HepG2 (cell line): ENCODE measurements at regions not wholly inside any gene's neighbourhood (a gene's known extent, or its start where the extent isn't known, plus 50 kb on each side); places are given as distances from the start of the nearest gene placed in this dataset.
A peak's percentile ranks its signal among the peaks of the same experiment; 100 is the strongest.

Experiments
- ATAC-seq: fragments of 200-7000 bp; cut with Tn5 transposase; 3 replicates; pipeline ENCODE4 v1.9.1; 2020; ENCODE audit warnings: mild to moderate bottlenecking, moderate library complexity
- BruUV-seq: library from RNA; stranded (reverse); fragments of 400-500 nt; replicated peaks from 2 replicates; lab custom pipeline; 2021; lab: Mats Ljungman, UMichigan
- CTCF ChIA-PET: fragments of 300-600 bp; formaldehyde crosslinking; extraction: SDS; loops from one replicate; lab custom pipeline; 2021; ENCODE audit warnings: low total read pairs, inconsistent platforms, low intra/inter-chr PET ratio; lab: Yijun Ruan, JAX
- POLR2A ChIA-PET: fragments of 350-600 bp; sonication (Branson Sonifier 250); formaldehyde crosslinking; loops from one replicate; lab custom pipeline; 2020; ENCODE audit warnings: antibody characterized with exemption, inconsistent platforms; lab: Yijun Ruan, JAX
- DNase-seq: peaks from one replicate; pipeline ENCODE4 v3.0.0-alpha.2; 2015; ENCODE audit warnings: low spot score
- FAIRE-seq: peaks from 3 replicates; lab custom pipeline; 2011; peaks lifted over from hg19 to GRCh38; lab: Jason Lieb, UNC
- H2AFZ ChIP-seq: one replicate; pipeline ENCODE4 v1.6.1; 2011; ENCODE audit warnings: low read length, inconsistent platforms
- H3K27ac ChIP-seq: fragments of 300-600 bp; 3 replicates; pipeline ENCODE4 v1.8.0; 2011; ENCODE audit warnings: mixed run types, mild to moderate bottlenecking, mixed read lengths, low read length, inconsistent platforms; ENCODE audit not compliant: insufficient read depth; ENCODE audit errors: extremely low read length
- H3K27me3 ChIP-seq, 2 experiments: fragments of 200-600 bp in 1 of 2; 2 replicates in 1 of 2; 3 replicates in 1 of 2; pipeline versions ENCODE4 v1.6.0 to v1.8.0; 2011; ENCODE audit warnings: low read length in 2 of 2, mild to moderate bottlenecking in 2 of 2, moderate library complexity in 2 of 2, inconsistent platforms in 1 of 2; ENCODE audit not compliant: insufficient read depth in 2 of 2, control insufficient read depth in 1 of 2
- H3K36me3 ChIP-seq, 2 experiments: fragments of 200-600 bp in 1 of 2; replicated peaks in 1 of 2; 2 replicates in 1 of 2; 3 replicates in 1 of 2; pipeline versions ENCODE4 v1.5.1 to v1.8.0; 2011; ENCODE audit warnings: low read length in 2 of 2, inconsistent platforms in 1 of 2; ENCODE audit not compliant: insufficient read depth in 2 of 2, control insufficient read depth in 1 of 2
- H3K4me1 ChIP-seq: 2 replicates; pipeline ENCODE4 v1.5.1; 2012; ENCODE audit warnings: low read length, inconsistent platforms; ENCODE audit not compliant: insufficient read depth
- H3K4me2 ChIP-seq: 2 replicates; pipeline ENCODE4 v1.6.0; 2011; ENCODE audit warnings: low read depth, low read length, inconsistent platforms
- H3K4me3 ChIP-seq, 3 experiments: fragments of 200-600 bp in 1 of 3; sonication (generic), shearing (Covaris generic) in 1 of 3; replicated peaks in 1 of 3; 2 replicates each; pipeline ENCODE4 v1.5.1; 2011 to 2016; ENCODE audit warnings: low read length in 3 of 3, inconsistent platforms in 2 of 3, low read depth in 2 of 3, mild to moderate bottlenecking in 2 of 3, control low read depth in 1 of 3, mixed read lengths in 1 of 3; ENCODE audit not compliant: insufficient read depth in 1 of 3
- H3K79me2 ChIP-seq: one replicate; pipeline ENCODE4 v1.6.1; 2011; ENCODE audit warnings: low read length, inconsistent platforms; ENCODE audit not compliant: insufficient read depth
- H3K9ac ChIP-seq: 2 replicates; pipeline ENCODE4 v1.6.0; 2011; ENCODE audit warnings: mild to moderate bottlenecking, low read depth, low read length, inconsistent platforms; ENCODE audit not compliant: insufficient read depth
- H3K9me3 ChIP-seq: 2 replicates; pipeline ENCODE4 v1.5.1; 2012; ENCODE audit warnings: mild to moderate bottlenecking, low read length
- H4K20me1 ChIP-seq: 2 replicates; pipeline ENCODE4 v1.6.0; 2011; ENCODE audit warnings: inconsistent platforms, mild to moderate bottlenecking, low read length, moderate library complexity; ENCODE audit not compliant: insufficient read depth
- EZH2 ChIP-seq: conservative IDR thresholded peaks from 2 replicates; pipeline ENCODE4 v1.6.1; 2012; ENCODE audit warnings: mild to moderate bottlenecking, low read depth, low read length, moderate library complexity
- NFKB2 ChIP-seq: sonication (generic); formaldehyde crosslinking; IDR thresholded peaks from 2 replicates; pipeline ENCODE4 v1.4.0; 2020; ENCODE audit warnings: missing genetic modification reagents, borderline replicate concordance
- SP140L ChIP-seq: sonication (generic); formaldehyde crosslinking; IDR thresholded peaks from 2 replicates; pipeline ENCODE4 v1.4.0; 2020; ENCODE audit warnings: missing genetic modification reagents, borderline replicate concordance
- SPEN ChIP-seq: sonication (generic); formaldehyde crosslinking; IDR thresholded peaks from 2 replicates; pipeline ENCODE4 v1.5.1; 2020; ENCODE audit warnings: low read depth, mild to moderate bottlenecking, missing genetic modification reagents
- XBP1 ChIP-seq: sonication (generic); formaldehyde crosslinking; IDR thresholded peaks from 2 replicates; pipeline ENCODE4 v1.5.0; 2020; ENCODE audit warnings: missing genetic modification reagents
- ZFX ChIP-seq: sonication (generic); formaldehyde crosslinking; IDR thresholded peaks from 2 replicates; pipeline ENCODE4 v1.4.0; 2020; ENCODE audit warnings: mild to moderate bottlenecking, low read depth, missing genetic modification reagents, moderate library complexity
- ZNF264 ChIP-seq: sonication (generic); formaldehyde crosslinking; IDR thresholded peaks from 2 replicates; pipeline ENCODE4 v1.4.0; 2020; ENCODE audit warnings: missing genetic modification reagents
- ZNF570 ChIP-seq: sonication (generic); formaldehyde crosslinking; IDR thresholded peaks from 2 replicates; pipeline ENCODE4 v1.4.0; 2020; ENCODE audit warnings: mild to moderate bottlenecking, missing genetic modification reagents, borderline replicate concordance
- WGBS: methylation state at CpG from one replicate; pipeline ENCODE4 v1.1.6; 2017; ENCODE audit warnings: low lambda C conversion rate; 5-methylcytosine and 5-hydroxymethylcytosine counted together
- in situ Hi-C: cut with HindIII; loops from 2 replicates; pipeline ENCODE4 v1.10.0; 2017; ENCODE audit warnings: low pct_unique_long_range_greater_than_20kb; ENCODE audit not compliant: extremely low pct_ligation_motif_present
- intact Hi-C: fragments of 100-400 bp; cut with micrococcal nuclease; formaldehyde crosslinking; loops from one replicate; pipeline ENCODE4 v1.10.0; 2022; ENCODE audit not compliant: unreplicated experiment
- TF ChIP-seq, protein P1 (sequence below): sonication (generic); formaldehyde crosslinking; conservative IDR thresholded peaks from 2 replicates; pipeline ENCODE4 v1.5.0; 2020; ENCODE audit warnings: missing genetic modification reagents
- TF ChIP-seq, protein P2 (sequence below): sonication (generic); formaldehyde crosslinking; IDR thresholded peaks from 2 replicates; pipeline ENCODE4 v1.5.0; 2020; ENCODE audit warnings: missing genetic modification reagents, mild to moderate bottlenecking, borderline replicate concordance
- TF ChIP-seq, protein P3 (sequence below): sonication (generic); formaldehyde crosslinking; IDR thresholded peaks from 2 replicates; pipeline ENCODE4 v1.4.0; 2020; ENCODE audit warnings: mild to moderate bottlenecking, missing genetic modification reagents
- TF ChIP-seq, protein P4 (sequence below), 2 experiments: sonication (generic) in 1 of 2; formaldehyde crosslinking in 1 of 2; IDR thresholded peaks; 2 replicates each; pipeline versions ENCODE4 v1.5.1 to v1.6.1; 2011 to 2020; ENCODE audit warnings: borderline replicate concordance in 1 of 2, low read depth in 1 of 2, low read length in 1 of 2, mild to moderate bottlenecking in 1 of 2, missing genetic modification reagents in 1 of 2, moderate library complexity in 1 of 2
- TF ChIP-seq, protein P5 (sequence below): sonication (generic); formaldehyde crosslinking; IDR thresholded peaks from 2 replicates; pipeline ENCODE4 v1.4.0; 2020; ENCODE audit warnings: missing genetic modification reagents

DNA sequence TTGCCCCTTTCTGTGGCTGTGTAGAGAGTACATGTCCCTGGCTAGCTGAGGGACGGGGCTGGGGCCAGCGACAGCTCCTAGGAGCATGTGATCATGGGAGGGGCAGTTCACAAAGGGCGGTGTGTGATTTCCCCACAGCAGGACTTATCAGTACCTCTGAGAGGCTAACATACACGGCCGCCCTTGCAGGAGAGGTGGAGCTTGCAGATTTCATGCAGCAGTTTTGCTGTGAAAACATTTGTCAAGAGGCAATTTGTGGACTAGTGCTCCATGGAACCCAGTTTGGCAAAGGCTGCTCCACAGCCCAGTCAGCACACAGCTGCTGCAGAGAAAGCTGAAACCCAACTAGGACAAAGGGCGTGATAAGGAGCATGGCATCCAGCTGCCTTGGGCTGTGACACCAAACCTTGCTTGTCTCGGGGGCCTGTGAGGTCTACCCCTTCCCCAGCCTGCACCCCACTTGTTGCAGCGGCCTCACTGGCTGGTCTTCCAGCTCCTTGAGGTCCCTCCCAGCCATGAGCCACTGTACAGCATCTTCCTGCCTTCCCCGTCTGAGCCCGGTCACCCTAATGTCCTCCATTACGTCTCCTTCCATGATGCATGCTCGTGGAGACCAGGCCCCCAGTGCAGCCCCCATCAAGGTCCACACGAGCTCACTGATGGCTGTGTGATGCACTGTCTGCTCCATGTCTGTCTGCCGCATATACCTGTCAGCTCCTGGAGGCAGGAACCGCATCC, 121.4 kb upstream of the HDAC4 start:
- no peak overlapping the region for H3K4me2 ChIP-seq
- intact Hi-C loops (no loop called here), in situ Hi-C loops (no loop called here)
- ChIA-PET CTCF (no interaction called here), POLR2A (no interaction called here)
- BruUV-seq, result no TSS peak
- no peak overlapping the region for H2AFZ ChIP-seq
- H3K27me3 ChIP-seq, result peaks cover 7 to 48% of the 10 kb centered on the region in 2 experiments; a peak in 4 of 5 replicates
- H3K9ac ChIP-seq, result no peak overlapping the region
- H3K4me3 ChIP-seq, result no peak overlapping the region
- FAIRE-seq (peak; percentile 46), ATAC-seq (peak; percentile 80), DNase-seq (peak; percentile 37)
- no peaks in the 10 kb centered on the region for H3K79me2 ChIP-seq
- H3K36me3 ChIP-seq, result no peaks in the 10 kb centered on the region
- peaks cover 3% of the 10 kb centered on the region; the same call in 1 of the 2 replicates for H4K20me1 ChIP-seq
- H3K27ac ChIP-seq, result no peak overlapping the region
- peaks cover 4% of the 10 kb centered on the region; the same call in 1 of the 2 replicates for H3K9me3 ChIP-seq
- peaks cover 7% of the 10 kb centered on the region; the same call in 1 of the 2 replicates for H3K4me1 ChIP-seq
- 36% methylated on average over 13 of the region's 15 CpGs for WGBS
- TF ChIP-seq, protein P1, sequence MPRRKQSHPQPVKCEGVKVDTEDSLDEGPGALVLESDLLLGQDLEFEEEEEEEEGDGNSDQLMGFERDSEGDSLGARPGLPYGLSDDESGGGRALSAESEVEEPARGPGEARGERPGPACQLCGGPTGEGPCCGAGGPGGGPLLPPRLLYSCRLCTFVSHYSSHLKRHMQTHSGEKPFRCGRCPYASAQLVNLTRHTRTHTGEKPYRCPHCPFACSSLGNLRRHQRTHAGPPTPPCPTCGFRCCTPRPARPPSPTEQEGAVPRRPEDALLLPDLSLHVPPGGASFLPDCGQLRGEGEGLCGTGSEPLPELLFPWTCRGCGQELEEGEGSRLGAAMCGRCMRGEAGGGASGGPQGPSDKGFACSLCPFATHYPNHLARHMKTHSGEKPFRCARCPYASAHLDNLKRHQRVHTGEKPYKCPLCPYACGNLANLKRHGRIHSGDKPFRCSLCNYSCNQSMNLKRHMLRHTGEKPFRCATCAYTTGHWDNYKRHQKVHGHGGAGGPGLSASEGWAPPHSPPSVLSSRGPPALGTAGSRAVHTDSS, result no peak
- TF ChIP-seq, protein P2, sequence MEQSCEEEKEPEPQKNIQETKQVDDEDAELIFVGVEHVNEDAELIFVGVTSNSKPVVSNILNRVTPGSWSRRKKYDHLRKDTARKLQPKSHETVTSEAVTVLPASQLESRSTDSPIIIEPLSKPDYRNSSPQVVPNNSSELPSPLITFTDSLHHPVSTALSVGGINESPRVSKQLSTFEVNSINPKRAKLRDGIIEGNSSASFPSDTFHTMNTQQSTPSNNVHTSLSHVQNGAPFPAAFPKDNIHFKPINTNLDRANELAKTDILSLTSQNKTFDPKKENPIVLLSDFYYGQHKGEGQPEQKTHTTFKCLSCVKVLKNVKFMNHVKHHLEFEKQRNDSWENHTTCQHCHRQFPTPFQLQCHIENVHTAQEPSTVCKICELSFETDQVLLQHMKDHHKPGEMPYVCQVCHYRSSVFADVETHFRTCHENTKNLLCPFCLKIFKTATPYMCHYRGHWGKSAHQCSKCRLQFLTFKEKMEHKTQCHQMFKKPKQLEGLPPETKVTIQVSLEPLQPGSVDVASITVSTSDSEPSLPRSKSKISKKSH (CRISPR knock-in tag), result 0 out of 2 replicates have a peak, but pooled peaks have one; percentile 16
- TF ChIP-seq SPEN (no peak), ZNF570 (no peak), XBP1 (CRISPR knock-in tag) (no peak), EZH2 (no peak), ZFX (CRISPR knock-in tag) (no peak), NFKB2 (CRISPR knock-in tag) (no peak), ZNF264 (CRISPR knock-in tag) (no peak), SP140L (no peak)
- TF ChIP-seq, protein P3, sequence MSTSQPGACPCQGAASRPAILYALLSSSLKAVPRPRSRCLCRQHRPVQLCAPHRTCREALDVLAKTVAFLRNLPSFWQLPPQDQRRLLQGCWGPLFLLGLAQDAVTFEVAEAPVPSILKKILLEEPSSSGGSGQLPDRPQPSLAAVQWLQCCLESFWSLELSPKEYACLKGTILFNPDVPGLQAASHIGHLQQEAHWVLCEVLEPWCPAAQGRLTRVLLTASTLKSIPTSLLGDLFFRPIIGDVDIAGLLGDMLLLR (CRISPR knock-in tag), result no peak
- TF ChIP-seq, protein P4, sequence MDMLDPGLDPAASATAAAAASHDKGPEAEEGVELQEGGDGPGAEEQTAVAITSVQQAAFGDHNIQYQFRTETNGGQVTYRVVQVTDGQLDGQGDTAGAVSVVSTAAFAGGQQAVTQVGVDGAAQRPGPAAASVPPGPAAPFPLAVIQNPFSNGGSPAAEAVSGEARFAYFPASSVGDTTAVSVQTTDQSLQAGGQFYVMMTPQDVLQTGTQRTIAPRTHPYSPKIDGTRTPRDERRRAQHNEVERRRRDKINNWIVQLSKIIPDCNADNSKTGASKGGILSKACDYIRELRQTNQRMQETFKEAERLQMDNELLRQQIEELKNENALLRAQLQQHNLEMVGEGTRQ (IDR thresholded peaks at IDR 0.05; ENCODE audit: low read depth, low read length), result no peak
- TF ChIP-seq, protein P4 (CRISPR knock-in tag; IDR thresholded peaks at IDR 0.05; ENCODE audit: borderline replicate concordance), result peak; percentile 31; the same call in 1 of the 2 replicates
- TF ChIP-seq, protein P5, sequence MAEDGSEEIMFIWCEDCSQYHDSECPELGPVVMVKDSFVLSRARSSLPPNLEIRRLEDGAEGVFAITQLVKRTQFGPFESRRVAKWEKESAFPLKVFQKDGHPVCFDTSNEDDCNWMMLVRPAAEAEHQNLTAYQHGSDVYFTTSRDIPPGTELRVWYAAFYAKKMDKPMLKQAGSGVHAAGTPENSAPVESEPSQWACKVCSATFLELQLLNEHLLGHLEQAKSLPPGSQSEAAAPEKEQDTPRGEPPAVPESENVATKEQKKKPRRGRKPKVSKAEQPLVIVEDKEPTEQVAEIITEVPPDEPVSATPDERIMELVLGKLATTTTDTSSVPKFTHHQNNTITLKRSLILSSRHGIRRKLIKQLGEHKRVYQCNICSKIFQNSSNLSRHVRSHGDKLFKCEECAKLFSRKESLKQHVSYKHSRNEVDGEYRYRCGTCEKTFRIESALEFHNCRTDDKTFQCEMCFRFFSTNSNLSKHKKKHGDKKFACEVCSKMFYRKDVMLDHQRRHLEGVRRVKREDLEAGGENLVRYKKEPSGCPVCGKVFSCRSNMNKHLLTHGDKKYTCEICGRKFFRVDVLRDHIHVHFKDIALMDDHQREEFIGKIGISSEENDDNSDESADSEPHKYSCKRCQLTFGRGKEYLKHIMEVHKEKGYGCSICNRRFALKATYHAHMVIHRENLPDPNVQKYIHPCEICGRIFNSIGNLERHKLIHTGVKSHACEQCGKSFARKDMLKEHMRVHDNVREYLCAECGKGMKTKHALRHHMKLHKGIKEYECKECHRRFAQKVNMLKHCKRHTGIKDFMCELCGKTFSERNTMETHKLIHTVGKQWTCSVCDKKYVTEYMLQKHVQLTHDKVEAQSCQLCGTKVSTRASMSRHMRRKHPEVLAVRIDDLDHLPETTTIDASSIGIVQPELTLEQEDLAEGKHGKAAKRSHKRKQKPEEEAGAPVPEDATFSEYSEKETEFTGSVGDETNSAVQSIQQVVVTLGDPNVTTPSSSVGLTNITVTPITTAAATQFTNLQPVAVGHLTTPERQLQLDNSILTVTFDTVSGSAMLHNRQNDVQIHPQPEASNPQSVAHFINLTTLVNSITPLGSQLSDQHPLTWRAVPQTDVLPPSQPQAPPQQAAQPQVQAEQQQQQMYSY (CRISPR knock-in tag), result no peak
